CD4-positive, alpha-beta T cell (primary cell): ENCODE measurements at regions not wholly inside any gene's neighbourhood (a gene's known extent, or its start where the extent isn't known, plus 50 kb on each side); places are given as distances from the start of the nearest gene placed in this dataset.

Experiments
- ATAC-seq: fragments of 200-7000 bp; cut with Tn5 transposase; one replicate; pipeline ENCODE4 v1.10.0; 2022; ENCODE audit warnings: mild to moderate bottlenecking; ENCODE audit not compliant: poor library complexity
- CTCF ChIA-PET: fragments of 350-600 bp; sonication (Branson Sonifier 250); formaldehyde crosslinking; loops from one replicate; lab custom pipeline; 2021; ENCODE audit warnings: antibody characterized with exemption, inconsistent platforms; lab: Charles Lee
- POLR2A ChIA-PET: fragments of 350-600 bp; sonication (Branson Sonifier 250); formaldehyde crosslinking; loops from one replicate; lab custom pipeline; 2021; ENCODE audit warnings: antibody characterized with exemption, inconsistent platforms; lab: Charles Lee
- DNase-seq, 14 experiments: peaks; one replicate each; pipeline ENCODE4 v3.0.0-alpha.2; 2013 to 2020; ENCODE audit warnings: mixed read lengths in 2 of 14
- H3K27ac ChIP-seq, 2 donors: one replicate each; pipeline versions ENCODE4 v1.5.1 to v1.7.0; 2013; ENCODE audit warnings: low read length in 2 of 2, low read depth in 1 of 2, mild to moderate bottlenecking in 1 of 2
- H3K27me3 ChIP-seq, 2 experiments: 1 replicate in 1 of 2; 2 replicates in 1 of 2; pipeline versions ENCODE4 v1.6.1 to v1.7.0; 2013; ENCODE audit warnings: low read length in 2 of 2, control low read depth in 1 of 2, mild to moderate bottlenecking in 1 of 2, moderate library complexity in 1 of 2; ENCODE audit not compliant: insufficient read depth in 2 of 2, control insufficient read depth in 1 of 2
- H3K36me3 ChIP-seq: one replicate; pipeline ENCODE4 v1.6.1; 2013; ENCODE audit warnings: low read length, control low read depth; ENCODE audit not compliant: insufficient read depth
- H3K4me1 ChIP-seq: one replicate; pipeline ENCODE4 v1.6.1; 2013; ENCODE audit warnings: low read length, control low read depth; ENCODE audit not compliant: insufficient read depth
- H3K4me3 ChIP-seq: one replicate; pipeline ENCODE4 v1.5.1; 2013; ENCODE audit warnings: mild to moderate bottlenecking, low read length, moderate library complexity
- H3K9me3 ChIP-seq, 2 experiments: 1 replicate in 1 of 2; 2 replicates in 1 of 2; pipeline versions ENCODE4 v1.6.1 to v1.7.0; 2013; ENCODE audit warnings: low read length in 2 of 2, mild to moderate bottlenecking in 2 of 2, control low read depth in 1 of 2, moderate library complexity in 1 of 2; ENCODE audit not compliant: control insufficient read depth in 1 of 2, insufficient read depth in 1 of 2
- H3K27ac Mint-ChIP-seq: one replicate; pipeline ENCODE4 v1.8.0; 2020; ENCODE audit warnings: mixed read lengths
- H3K27me3 Mint-ChIP-seq: one replicate; pipeline ENCODE4 v1.8.0; 2021; ENCODE audit warnings: mixed read lengths
- H3K36me3 Mint-ChIP-seq: one replicate; pipeline ENCODE4 v1.8.0; 2021; ENCODE audit warnings: low read depth, mixed read lengths
- H3K4me1 Mint-ChIP-seq: one replicate; pipeline ENCODE4 v1.8.0; 2021; ENCODE audit warnings: low read depth, mixed read lengths
- H3K4me3 Mint-ChIP-seq: one replicate; pipeline ENCODE4 v1.8.0; 2020; ENCODE audit warnings: mild to moderate bottlenecking, mixed read lengths
- H3K9me3 Mint-ChIP-seq: one replicate; pipeline ENCODE4 v1.8.0; 2020; ENCODE audit warnings: mixed read lengths
- CTCF ChIP-seq: fragments of 200-600 bp; IDR thresholded peaks from one replicate; pipeline ENCODE4 v1.8.0; 2022; ENCODE audit warnings: antibody characterized with exemption, mild to moderate bottlenecking
- intact Hi-C, 2 experiments: fragments of 100-400 bp; cut with DNase I in 1 of 2; cut with micrococcal nuclease in 1 of 2; formaldehyde crosslinking; loops; one replicate each; pipeline versions ENCODE4 v1.15.1 to v1.9.0; 2023 to 2025; cut with DNase I, micrococcal nuclease

- Mint-ChIP-seq H3K27me3 (no peaks in the 10 kb centered on the region), H3K36me3 (no peaks in the 10 kb centered on the region), H3K4me3 (no peak overlapping the region), H3K4me1 (no peaks in the 10 kb centered on the region), H3K27ac (no peak overlapping the region), H3K9me3 (no peaks in the 10 kb centered on the region)
- no peaks in the 10 kb centered on the region for H3K36me3 ChIP-seq
- ATAC-seq (no peak), DNase-seq (peak in 2 of 14 experiments; percentile 11 to 15)
- peaks cover 8% of the 10 kb centered on the region for H3K4me1 ChIP-seq
- intact Hi-C loops = no loop called here
- CTCF ChIA-PET = no interaction called here
- H3K27ac ChIP-seq = no peak overlapping the region
- TF ChIP-seq CTCF = no peak
- H3K4me3 ChIP-seq = no peak overlapping the region
- POLR2A ChIA-PET = no interaction called here
- no peaks in the 10 kb centered on the region for H3K27me3 ChIP-seq
- H3K9me3 ChIP-seq = no peaks in the 10 kb centered on the region
Observed at GRCh38 chr9:117787746-117788145, 83.5 kb downstream of the TLR4 start.

DNA sequence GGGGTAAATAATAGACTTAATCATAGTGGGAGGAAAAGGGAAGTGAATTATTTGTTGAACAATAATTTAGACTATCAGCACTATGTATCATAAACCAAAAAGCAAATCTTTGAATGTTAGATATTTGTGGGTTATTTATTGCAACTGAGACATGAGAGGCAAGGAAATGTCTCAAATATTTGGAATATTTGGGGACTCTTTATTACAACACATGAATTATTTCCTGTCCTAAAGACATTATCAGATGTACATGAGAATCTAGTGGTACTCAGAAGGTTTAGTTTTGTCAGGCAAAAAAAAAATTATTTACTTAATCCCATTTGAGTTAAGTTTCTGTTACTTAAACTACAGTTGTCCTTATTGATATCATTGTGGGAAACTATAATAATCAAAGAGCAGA, 91.1 kb downstream of the TLR4 start:
- Mint-ChIP-seq H3K27me3 (peaks cover 26% of the 10 kb centered on the region), H3K4me1 (no peaks in the 10 kb centered on the region), H3K27ac (no peak overlapping the region), H3K9me3 (no peaks in the 10 kb centered on the region), H3K4me3 (no peak overlapping the region), H3K36me3 (no peaks in the 10 kb centered on the region)
- Histone ChIP-seq H3K4me1 (no peaks in the 10 kb centered on the region), H3K9me3 (no peaks in the 10 kb centered on the region), H3K4me3 (no peak overlapping the region), H3K27ac (no peak overlapping the region), H3K27me3 (no peaks in the 10 kb centered on the region), H3K36me3 (no peaks in the 10 kb centered on the region)
- CTCF ChIA-PET = no interaction called here
- intact Hi-C loops = no loop called here
- ATAC-seq (no peak), DNase-seq (no peak)
- POLR2A ChIA-PET = no interaction called here
- no peak for TF ChIP-seq CTCF

GRCh38 chr9:117796681-117797080, 92.5 kb downstream of the TLR4 start:
- Histone ChIP-seq H3K4me3 (no peak overlapping the region), H3K4me1 (no peaks in the 10 kb centered on the region), H3K36me3 (no peaks in the 10 kb centered on the region), H3K9me3 (no peaks in the 10 kb centered on the region), H3K27me3 (no peaks in the 10 kb centered on the region), H3K27ac (no peak overlapping the region)
- ATAC-seq (no peak), DNase-seq (no peak)
- Mint-ChIP-seq H3K9me3 (no peaks in the 10 kb centered on the region), H3K27ac (no peak overlapping the region), H3K4me1 (no peaks in the 10 kb centered on the region), H3K27me3 (peaks cover 36% of the 10 kb centered on the region), H3K36me3 (no peaks in the 10 kb centered on the region), H3K4me3 (no peak overlapping the region)
- intact Hi-C loops = no loop called here
- ChIA-PET POLR2A (no interaction called here), CTCF (no interaction called here)
- TF ChIP-seq CTCF = no peak
